Amygdala (tissue), 56 donors: ENCODE measurements at regions not wholly inside any gene's neighbourhood (a gene's known extent, or its start where the extent isn't known, plus 50 kb on each side); places are given as distances from the start of the nearest gene placed in this dataset.
"Not testable (repeated sequence)": the region's sequence is repeated elsewhere in the genome, so short reads cannot be mapped to it uniquely, and the experiment has no call there.

ENCODE experiments used
- DNase-seq, 56 donors: peaks; one replicate each; lab custom pipeline; 2025; lab: John Stamatoyannopoulos, UW

GRCh38 chr7:32765649-32766251 lies 125.8 kb downstream of the KBTBD2 start:
- not testable (repeated sequence) for DNase-seq

GRCh38 chr7:32765185-32765584 lies 126.4 kb downstream of the KBTBD2 start:
- DNase-seq = no peak

GRCh38 chr7:32762925-32763293 lies 128.7 kb downstream of the KBTBD2 start:
- DNase-seq = peak in 1 of 56 donors; percentile 18

DNA sequence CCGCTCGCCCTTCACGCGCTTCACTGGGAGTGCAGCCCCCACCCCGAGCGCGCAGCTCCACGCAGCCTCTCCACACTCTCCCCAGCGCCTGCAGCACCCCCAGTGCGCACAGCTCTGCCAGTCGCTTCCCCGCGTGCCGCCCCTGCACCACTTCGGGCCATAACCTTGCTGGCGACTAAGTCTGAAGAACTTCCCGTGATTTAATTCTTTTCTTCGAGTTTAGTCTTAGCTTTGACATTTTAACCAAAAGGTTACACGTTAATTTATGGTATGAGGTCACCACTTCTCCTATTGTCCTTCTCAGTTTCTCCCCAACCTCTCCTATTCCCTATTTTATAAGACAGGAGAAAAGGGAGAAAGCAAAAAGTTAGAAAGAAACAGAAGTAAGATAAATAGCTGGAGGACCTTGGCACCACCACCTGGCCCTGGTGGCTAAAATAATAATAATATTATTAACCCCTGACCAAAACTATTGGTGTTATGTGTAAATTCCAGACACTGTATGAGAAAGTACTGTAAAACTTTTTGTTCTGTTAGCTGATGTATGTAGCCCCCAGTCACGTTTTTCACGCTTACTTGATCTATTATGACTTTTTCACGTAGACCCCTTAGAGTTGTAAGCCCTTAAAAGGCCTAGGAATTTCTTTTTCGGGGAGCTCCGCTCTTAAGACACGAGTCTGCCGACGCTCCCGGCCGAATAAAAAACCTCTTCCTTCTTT lies 129.2 kb downstream of the KBTBD2 start:
- not testable (repeated sequence) for DNase-seq

- DNase-seq = peak in 3 of 56 donors; percentile 8 to 62 (median 24)
Observed at GRCh38 chr7:32761451-32762205, 129.9 kb downstream of the KBTBD2 start.

DNA sequence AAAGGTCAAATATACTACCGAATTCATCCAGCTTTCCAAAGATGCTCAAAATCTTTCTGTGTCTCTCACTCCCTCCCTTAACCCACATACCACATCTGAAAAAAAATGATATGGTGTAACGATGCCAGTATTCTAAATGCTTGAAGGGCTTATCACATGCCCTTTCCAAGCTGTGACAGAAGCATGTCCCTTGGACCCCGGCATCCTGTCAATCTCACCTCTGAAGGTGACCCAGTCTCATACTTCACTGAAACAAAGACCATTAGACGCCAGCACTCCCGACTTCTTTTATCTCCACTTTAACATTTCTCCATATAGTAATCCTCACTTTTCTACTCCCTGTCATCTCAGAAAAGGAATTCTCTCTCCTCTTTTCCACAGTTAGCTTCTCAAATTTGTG lies 130.8 kb downstream of the KBTBD2 start:
- not testable (repeated sequence) for DNase-seq

DNA sequence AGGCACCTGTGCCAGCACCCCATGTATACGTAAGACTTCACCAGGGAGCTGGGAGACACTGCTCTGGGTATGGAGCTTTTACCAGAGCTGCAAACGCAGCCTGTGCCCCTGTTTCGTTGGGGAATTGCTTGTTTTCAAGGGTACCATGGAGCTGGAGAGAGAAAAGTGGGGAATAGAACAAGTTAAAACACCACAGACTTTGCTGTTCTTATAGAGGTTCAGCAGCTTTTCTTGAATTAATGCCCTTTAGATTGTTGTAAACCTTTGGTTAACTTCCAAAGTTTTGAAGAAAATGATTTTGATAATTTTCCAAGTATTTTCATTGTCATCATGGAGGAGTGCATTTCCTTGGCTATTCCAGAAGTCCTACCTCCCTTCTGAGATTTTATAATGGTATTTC lies 131.7 kb downstream of the KBTBD2 start:
- not testable (repeated sequence) for DNase-seq

DNA sequence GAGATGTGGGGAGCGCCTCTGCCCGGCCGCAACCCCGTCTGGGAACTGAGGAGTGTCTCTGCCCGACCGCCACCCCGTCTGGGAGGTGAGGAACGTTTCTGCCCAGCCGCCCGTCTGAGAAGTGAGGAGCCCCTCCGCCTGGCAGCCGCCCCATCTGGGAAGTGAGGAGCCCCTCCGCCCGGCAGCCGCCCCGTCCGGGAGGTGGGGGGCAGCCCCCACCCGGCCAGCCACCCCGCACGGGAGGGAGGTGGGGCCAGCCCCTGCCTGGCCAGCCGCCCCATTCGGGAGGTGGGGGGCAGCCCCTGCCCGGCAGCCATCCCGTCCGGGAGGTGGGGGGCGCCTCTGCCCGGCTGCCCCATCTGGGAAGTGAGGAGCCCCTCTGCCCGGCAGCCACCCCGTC lies 137.7 kb downstream of the KBTBD2 start:
- not testable (repeated sequence) for DNase-seq

- not testable (repeated sequence) for DNase-seq
Observed at GRCh38 chr7:32748337-32748736, 143.2 kb downstream of the KBTBD2 start.

GRCh38 chr7:32747443-32748148 lies 144.0 kb downstream of the KBTBD2 start:
- not testable (repeated sequence) for DNase-seq

GRCh38 chr7:32741853-32742476 lies 149.6 kb downstream of the KBTBD2 start:
- DNase-seq = not testable (repeated sequence)

GRCh38 chr7:32739749-32740148 lies 151.8 kb downstream of the KBTBD2 start:
- not testable (repeated sequence) for DNase-seq

DNA sequence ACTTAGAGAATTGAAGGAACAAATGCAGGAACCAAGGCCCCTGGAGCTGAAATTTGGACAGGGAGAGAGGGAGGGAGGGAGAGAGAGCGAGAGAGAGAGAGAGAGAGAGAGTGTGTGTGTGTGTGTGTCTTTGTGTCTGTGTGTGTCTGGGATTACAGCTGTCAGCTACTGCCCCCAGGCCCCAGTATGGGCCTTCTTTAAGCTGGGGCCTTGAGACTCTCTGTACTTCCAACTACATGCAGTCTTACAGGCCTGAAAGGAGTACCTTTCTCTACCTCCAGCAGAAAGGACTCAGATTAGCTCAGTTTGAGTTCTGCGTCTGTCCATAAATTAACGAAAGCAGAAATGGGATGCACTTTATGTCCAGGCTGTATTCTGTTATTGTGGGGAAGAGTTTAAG lies 153.2 kb downstream of the KBTBD2 start:
- DNase-seq = not testable (repeated sequence)

DNA sequence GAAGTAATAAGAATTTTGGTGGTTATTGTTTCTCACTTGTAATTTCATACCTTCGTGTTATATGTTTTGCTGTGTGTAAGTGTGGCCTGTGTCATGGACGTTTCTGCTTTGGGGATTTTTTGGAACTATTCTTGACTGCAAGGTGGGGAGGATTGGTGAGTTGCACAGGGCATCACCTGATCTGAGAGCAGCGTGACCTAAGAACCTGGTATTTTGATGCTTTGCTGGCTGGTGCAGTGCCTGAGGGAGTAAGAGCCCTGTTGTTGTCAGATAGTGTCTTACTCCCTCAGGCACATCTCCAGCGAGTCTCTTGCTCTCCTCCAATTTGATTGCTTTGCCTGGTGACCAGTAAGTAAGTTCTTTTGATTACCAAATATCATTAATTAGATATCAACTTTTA lies 158.8 kb downstream of the KBTBD2 start:
- not testable (repeated sequence) for DNase-seq

- DNase-seq = not testable (repeated sequence)
Observed at GRCh38 chr7:32729335-32729675, 162.3 kb downstream of the KBTBD2 start.

GRCh38 chr7:32728412-32729334 lies 162.9 kb downstream of the KBTBD2 start:
- peak in 49 of 56 donors; percentile 2 to 77 (median 43) for DNase-seq

- DNase-seq = peak in 41 of 56 donors; percentile 1 to 75 (median 40)
Observed at GRCh38 chr7:32727483-32728411, 163.8 kb downstream of the KBTBD2 start.

GRCh38 chr7:32722837-32723236 lies 168.7 kb downstream of the KBTBD2 start:
- DNase-seq = not testable (repeated sequence)
